GM06990 (cell line): ENCODE measurements at regions not wholly inside any gene's neighbourhood (a gene's known extent, or its start where the extent isn't known, plus 50 kb on each side); places are given as distances from the start of the nearest gene placed in this dataset.

Experiments
- DNase-seq: peaks from one replicate; pipeline ENCODE4 v3.0.0-alpha.2; 2011; ENCODE audit not compliant: insufficient read length; ENCODE audit errors: extremely low read depth
- H3K27me3 ChIP-seq: replicated peaks from 2 replicates; pipeline ENCODE4 v1.6.0; 2011; ENCODE audit warnings: low read length; ENCODE audit not compliant: control insufficient read depth, insufficient read depth
- H3K36me3 ChIP-seq: 2 replicates; pipeline ENCODE4 v1.5.1; 2011; ENCODE audit warnings: low read length; ENCODE audit not compliant: control insufficient read depth, insufficient read depth
- H3K4me3 ChIP-seq: replicated peaks from 2 replicates; pipeline ENCODE4 v1.5.1; 2011; ENCODE audit warnings: low read depth, mild to moderate bottlenecking, control low read depth, low read length
- TF ChIP-seq, protein P1 (sequence below): IDR thresholded peaks from 2 replicates; pipeline ENCODE4 v1.5.1; 2011; ENCODE audit warnings: low read length, control low read depth, mild to moderate bottlenecking, inconsistent platforms; ENCODE audit not compliant: insufficient read depth, poor library complexity, severe bottlenecking

DNA sequence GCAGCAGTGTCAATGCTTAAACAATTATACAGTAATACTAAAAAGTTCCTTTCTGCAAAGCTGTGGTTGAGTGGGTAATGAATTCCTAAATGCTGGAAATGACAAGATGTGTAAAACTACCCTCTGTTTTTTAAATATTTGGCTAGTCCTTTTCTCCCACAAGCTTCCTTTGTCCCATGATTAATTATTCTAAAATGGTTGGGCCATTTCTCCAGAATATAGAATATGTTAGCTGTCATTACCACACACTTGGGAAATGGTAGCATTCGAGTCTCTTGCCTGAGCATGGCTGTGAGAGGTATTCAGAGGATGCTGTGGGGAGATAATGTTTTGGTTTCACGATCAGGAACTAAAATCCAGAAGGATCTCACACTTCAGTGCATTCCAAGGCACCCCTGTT lies 1185.8 kb downstream of the UQCRFS1 start:
- TF ChIP-seq, protein P1, sequence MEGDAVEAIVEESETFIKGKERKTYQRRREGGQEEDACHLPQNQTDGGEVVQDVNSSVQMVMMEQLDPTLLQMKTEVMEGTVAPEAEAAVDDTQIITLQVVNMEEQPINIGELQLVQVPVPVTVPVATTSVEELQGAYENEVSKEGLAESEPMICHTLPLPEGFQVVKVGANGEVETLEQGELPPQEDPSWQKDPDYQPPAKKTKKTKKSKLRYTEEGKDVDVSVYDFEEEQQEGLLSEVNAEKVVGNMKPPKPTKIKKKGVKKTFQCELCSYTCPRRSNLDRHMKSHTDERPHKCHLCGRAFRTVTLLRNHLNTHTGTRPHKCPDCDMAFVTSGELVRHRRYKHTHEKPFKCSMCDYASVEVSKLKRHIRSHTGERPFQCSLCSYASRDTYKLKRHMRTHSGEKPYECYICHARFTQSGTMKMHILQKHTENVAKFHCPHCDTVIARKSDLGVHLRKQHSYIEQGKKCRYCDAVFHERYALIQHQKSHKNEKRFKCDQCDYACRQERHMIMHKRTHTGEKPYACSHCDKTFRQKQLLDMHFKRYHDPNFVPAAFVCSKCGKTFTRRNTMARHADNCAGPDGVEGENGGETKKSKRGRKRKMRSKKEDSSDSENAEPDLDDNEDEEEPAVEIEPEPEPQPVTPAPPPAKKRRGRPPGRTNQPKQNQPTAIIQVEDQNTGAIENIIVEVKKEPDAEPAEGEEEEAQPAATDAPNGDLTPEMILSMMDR, result no peak
- H3K27me3 ChIP-seq, result no peaks in the 10 kb centered on the region
- H3K4me3 ChIP-seq, result no peak overlapping the region
- no peak for DNase-seq
- no peaks in the 10 kb centered on the region for H3K36me3 ChIP-seq

DNA sequence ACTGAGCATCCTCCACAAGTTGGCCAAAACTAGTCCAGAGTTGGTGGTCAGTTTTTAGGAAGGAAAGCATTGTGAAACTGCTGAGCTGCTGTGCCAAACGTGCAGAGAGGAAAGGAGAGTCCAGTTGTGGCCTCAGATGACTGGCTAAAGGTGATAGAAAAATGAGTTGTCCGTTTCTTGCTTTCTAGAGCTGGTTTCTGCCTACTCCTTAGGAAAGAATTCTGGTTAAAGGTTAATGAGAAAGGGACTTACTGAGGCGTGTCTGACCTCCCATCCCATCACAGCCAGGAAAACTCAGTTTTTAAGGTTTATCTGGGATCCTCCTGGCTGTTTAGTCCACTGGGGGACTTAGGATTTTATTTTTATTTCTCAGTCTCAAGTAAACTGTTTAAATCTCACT lies 1186.3 kb downstream of the UQCRFS1 start:
- DNase-seq, result no peak
- TF ChIP-seq, protein P1, result no peak
- no peak overlapping the region for H3K4me3 ChIP-seq

DNA sequence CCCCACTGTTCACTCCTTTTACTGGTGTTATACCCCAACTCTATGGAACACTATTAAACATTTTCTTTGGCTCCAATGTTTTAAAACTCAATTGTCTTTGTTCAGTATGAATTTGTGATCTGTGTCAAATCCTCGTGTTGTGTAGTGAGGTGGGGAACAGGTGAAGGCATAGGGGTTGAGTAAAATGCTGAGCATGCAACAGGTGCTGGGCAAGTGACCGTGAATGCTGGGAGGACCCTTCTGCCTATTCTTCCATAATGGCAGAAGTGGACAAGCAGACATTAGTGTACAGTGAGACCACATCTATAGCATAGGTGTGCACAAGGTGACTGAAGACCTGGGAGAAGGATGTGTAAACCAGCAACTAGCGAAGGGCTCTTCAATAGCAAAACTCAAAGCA lies 1188.0 kb downstream of the UQCRFS1 start:
- no peak for DNase-seq
- H3K27me3 ChIP-seq, result no peaks in the 10 kb centered on the region

More for the DNA sequence above, 1186.3 kb downstream of the UQCRFS1 start:
- Histone ChIP-seq H3K36me3 (no peaks in the 10 kb centered on the region), H3K27me3 (no peaks in the 10 kb centered on the region)

DNA sequence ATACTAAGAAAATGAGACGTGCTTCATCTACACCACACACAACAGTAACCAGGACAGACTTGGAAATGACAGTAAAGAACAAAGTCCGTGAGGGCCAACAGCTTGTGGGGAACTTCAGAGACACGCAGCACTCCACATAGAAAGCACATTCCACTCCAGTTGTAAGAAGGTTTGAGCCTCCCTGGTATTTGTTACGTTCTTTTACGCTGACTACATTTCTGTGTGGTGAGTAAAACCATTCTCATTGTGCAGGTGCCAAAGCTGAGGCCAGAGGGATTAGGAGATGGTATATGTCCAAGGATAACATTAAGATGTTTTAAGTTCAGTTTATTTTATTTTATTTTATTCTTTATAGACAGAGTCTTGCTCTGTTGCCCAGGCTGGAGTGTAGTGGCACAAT lies 1189.9 kb downstream of the UQCRFS1 start:
- Histone ChIP-seq H3K4me3 (no peak overlapping the region), H3K36me3 (no peaks in the 10 kb centered on the region), H3K27me3 (no peaks in the 10 kb centered on the region)
- no peak for DNase-seq
- TF ChIP-seq, protein P1, result no peak

More for the DNA sequence above, 1188.0 kb downstream of the UQCRFS1 start:
- no peak overlapping the region for H3K4me3 ChIP-seq
- H3K36me3 ChIP-seq, result no peaks in the 10 kb centered on the region
- TF ChIP-seq, protein P1, result no peak

DNA sequence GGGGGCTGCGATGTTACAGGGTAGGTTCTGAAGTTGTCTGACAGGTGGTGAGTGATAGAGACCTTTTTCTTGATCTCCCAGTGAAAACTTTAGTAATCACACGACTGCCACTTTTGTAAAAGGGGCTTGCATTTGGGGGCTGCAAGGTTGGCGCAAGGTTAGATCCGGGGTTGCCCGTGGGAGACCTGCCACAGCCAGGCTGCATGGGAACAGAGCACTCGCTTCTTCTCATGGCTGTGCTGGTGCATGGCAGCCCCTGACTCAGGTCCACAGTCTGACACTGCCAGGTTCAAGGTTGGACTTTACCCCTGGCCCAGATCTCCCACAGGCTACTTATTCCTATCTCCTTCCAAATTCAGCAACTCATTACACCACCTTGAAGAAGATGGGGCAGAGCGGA lies 1190.4 kb downstream of the UQCRFS1 start:
- TF ChIP-seq, protein P1, result no peak
- DNase-seq, result no peak
- H3K4me3 ChIP-seq, result no peak overlapping the region
- H3K27me3 ChIP-seq, result no peaks in the 10 kb centered on the region
- no peaks in the 10 kb centered on the region for H3K36me3 ChIP-seq
